ENCODE measurements at regions not wholly inside any gene's neighbourhood (a gene's known extent, or its start where the extent isn't known, plus 50 kb on each side); places are given as distances from the start of the nearest gene placed in this dataset.

DNA sequence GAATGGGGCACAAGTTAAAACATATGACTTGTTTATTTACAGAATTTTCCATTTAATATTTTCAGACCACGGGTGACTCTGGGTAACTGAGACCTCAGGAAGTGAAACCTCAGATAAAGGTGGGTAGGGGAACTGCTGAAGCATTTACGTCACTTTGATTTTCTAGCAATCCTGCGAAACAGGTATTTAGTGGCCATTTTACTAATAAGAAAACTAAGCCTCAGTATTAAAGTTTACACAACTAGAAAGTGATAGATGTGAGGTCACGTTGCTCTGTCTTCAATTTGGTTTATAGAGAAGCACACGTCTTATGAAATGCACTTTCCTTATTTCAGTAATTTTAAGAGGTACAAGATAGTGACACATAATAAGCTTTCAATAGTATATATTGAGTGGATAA lies 402.8 kb downstream of the FGF9 start:
- no peak for TF ChIP-seq EZH2 (IDR thresholded peaks at IDR 0.05; ENCODE audit: low read length, unreplicated experiment)
- TF ChIP-seq, protein P1, sequence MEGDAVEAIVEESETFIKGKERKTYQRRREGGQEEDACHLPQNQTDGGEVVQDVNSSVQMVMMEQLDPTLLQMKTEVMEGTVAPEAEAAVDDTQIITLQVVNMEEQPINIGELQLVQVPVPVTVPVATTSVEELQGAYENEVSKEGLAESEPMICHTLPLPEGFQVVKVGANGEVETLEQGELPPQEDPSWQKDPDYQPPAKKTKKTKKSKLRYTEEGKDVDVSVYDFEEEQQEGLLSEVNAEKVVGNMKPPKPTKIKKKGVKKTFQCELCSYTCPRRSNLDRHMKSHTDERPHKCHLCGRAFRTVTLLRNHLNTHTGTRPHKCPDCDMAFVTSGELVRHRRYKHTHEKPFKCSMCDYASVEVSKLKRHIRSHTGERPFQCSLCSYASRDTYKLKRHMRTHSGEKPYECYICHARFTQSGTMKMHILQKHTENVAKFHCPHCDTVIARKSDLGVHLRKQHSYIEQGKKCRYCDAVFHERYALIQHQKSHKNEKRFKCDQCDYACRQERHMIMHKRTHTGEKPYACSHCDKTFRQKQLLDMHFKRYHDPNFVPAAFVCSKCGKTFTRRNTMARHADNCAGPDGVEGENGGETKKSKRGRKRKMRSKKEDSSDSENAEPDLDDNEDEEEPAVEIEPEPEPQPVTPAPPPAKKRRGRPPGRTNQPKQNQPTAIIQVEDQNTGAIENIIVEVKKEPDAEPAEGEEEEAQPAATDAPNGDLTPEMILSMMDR (conservative IDR thresholded peaks at IDR 0.05; ENCODE audit: low read depth, low read length), result no peak
